ENCODE measurements at regions not wholly inside any gene's neighbourhood (a gene's known extent, or its start where the extent isn't known, plus 50 kb on each side); places are given as distances from the start of the nearest gene placed in this dataset.

- Histone ChIP-seq H3K27ac (ENCODE audit: insufficient read depth, low read length) (no peak overlapping the region), H3K9ac (ENCODE audit: insufficient read depth, low read length) (no peak overlapping the region), H3K4me3 (replicated peaks in 1 of 4; ENCODE audit: control extremely low read depth in 1 of 4, insufficient read depth in 1 of 4, low read depth in 3 of 4, low read length in 4 of 4) (no peak overlapping the region), H3K79me2 (ENCODE audit: control insufficient read depth, insufficient read depth, low read length) (no peaks in the 10 kb centered on the region), H4K20me1 (ENCODE audit: control insufficient read depth, extremely low read depth, insufficient read depth, low read length) (no peaks in the 10 kb centered on the region), H2AFZ (ENCODE audit: low read length) (no peak overlapping the region), H3K27me3 (ENCODE audit: control insufficient read depth, insufficient read depth, low read length) (no peaks in the 10 kb centered on the region), H3K4me1 (ENCODE audit: control insufficient read depth, extremely low read depth, insufficient read depth, low read length) (no peaks in the 10 kb centered on the region), H3K9me3 (ENCODE audit: control insufficient read depth, insufficient read depth, low read depth, low read length) (no peaks in the 10 kb centered on the region), H3K4me2 (ENCODE audit: extremely low read depth, insufficient read depth, low read length) (no peak overlapping the region), H3K36me3 (ENCODE audit: control insufficient read depth, insufficient read depth, low read length) (no peaks in the 10 kb centered on the region)
- TF ChIP-seq EZH2 (IDR thresholded peaks at IDR 0.05; ENCODE audit: low read length, missing control alignments) (no peak), CTCF (conservative IDR thresholded peaks at IDR 0.05 in 1 of 2, IDR thresholded peaks at IDR 0.05 in 1 of 2; ENCODE audit: low read depth in 1 of 2, low read length in 2 of 2) (no peak)
- no peak for DNase-seq (ENCODE audit: low read depth in 2 of 2)
Observed at GRCh38 chr5:56598941-56599340, 216.4 kb upstream of the MAP3K1 start.

- Histone ChIP-seq H4K20me1 (ENCODE audit: control insufficient read depth, extremely low read depth, insufficient read depth, low read length) (no peaks in the 10 kb centered on the region), H3K27me3 (ENCODE audit: control insufficient read depth, insufficient read depth, low read length) (no peaks in the 10 kb centered on the region), H3K79me2 (ENCODE audit: control insufficient read depth, insufficient read depth, low read length) (no peaks in the 10 kb centered on the region), H3K4me3 (replicated peaks in 1 of 4; ENCODE audit: control extremely low read depth in 1 of 4, insufficient read depth in 1 of 4, low read depth in 3 of 4, low read length in 4 of 4) (no peak overlapping the region), H3K9me3 (ENCODE audit: control insufficient read depth, insufficient read depth, low read depth, low read length) (no peaks in the 10 kb centered on the region), H2AFZ (ENCODE audit: low read length) (no peak overlapping the region), H3K36me3 (ENCODE audit: control insufficient read depth, insufficient read depth, low read length) (no peaks in the 10 kb centered on the region), H3K4me1 (ENCODE audit: control insufficient read depth, extremely low read depth, insufficient read depth, low read length) (no peaks in the 10 kb centered on the region), H3K27ac (ENCODE audit: insufficient read depth, low read length) (no peak overlapping the region), H3K4me2 (ENCODE audit: extremely low read depth, insufficient read depth, low read length) (no peak overlapping the region), H3K9ac (ENCODE audit: insufficient read depth, low read length) (no peak overlapping the region)
- TF ChIP-seq EZH2 (IDR thresholded peaks at IDR 0.05; ENCODE audit: low read length, missing control alignments) (no peak), CTCF (conservative IDR thresholded peaks at IDR 0.05 in 1 of 2, IDR thresholded peaks at IDR 0.05 in 1 of 2; ENCODE audit: low read depth in 1 of 2, low read length in 2 of 2) (no peak)
- no peak for DNase-seq (ENCODE audit: low read depth in 2 of 2)
Observed at GRCh38 chr5:56596155-56596554, 219.2 kb upstream of the MAP3K1 start.

- TF ChIP-seq EZH2 (IDR thresholded peaks at IDR 0.05; ENCODE audit: low read length, missing control alignments): no peak
- no peak for TF ChIP-seq CTCF (conservative IDR thresholded peaks at IDR 0.05 in 1 of 2, IDR thresholded peaks at IDR 0.05 in 1 of 2; ENCODE audit: low read depth in 1 of 2, low read length in 2 of 2)
- no peak overlapping the region for H3K27ac ChIP-seq (ENCODE audit: insufficient read depth, low read length)
- no peaks in the 10 kb centered on the region for H3K36me3 ChIP-seq (ENCODE audit: control insufficient read depth, insufficient read depth, low read length)
Observed at GRCh38 chr5:56595566-56595965, 219.8 kb upstream of the MAP3K1 start.

More at GRCh38 chr5:56595566-56595965, 219.8 kb upstream of the MAP3K1 start:
- DNase-seq (ENCODE audit: low read depth in 2 of 2): peak in 1 of 2 donors; percentile 32
- H4K20me1 ChIP-seq (ENCODE audit: control insufficient read depth, extremely low read depth, insufficient read depth, low read length): no peaks in the 10 kb centered on the region
- H2AFZ ChIP-seq (ENCODE audit: low read length): no peak overlapping the region
- H3K9me3 ChIP-seq (ENCODE audit: control insufficient read depth, insufficient read depth, low read depth, low read length): no peaks in the 10 kb centered on the region
- no peaks in the 10 kb centered on the region for H3K4me1 ChIP-seq (ENCODE audit: control insufficient read depth, extremely low read depth, insufficient read depth, low read length)
- no peak overlapping the region for H3K4me3 ChIP-seq (replicated peaks in 1 of 4; ENCODE audit: control extremely low read depth in 1 of 4, insufficient read depth in 1 of 4, low read depth in 3 of 4, low read length in 4 of 4)
- no peak overlapping the region for H3K4me2 ChIP-seq (ENCODE audit: extremely low read depth, insufficient read depth, low read length)
- H3K79me2 ChIP-seq (ENCODE audit: control insufficient read depth, insufficient read depth, low read length): no peaks in the 10 kb centered on the region
- H3K9ac ChIP-seq (ENCODE audit: insufficient read depth, low read length): no peak overlapping the region
- H3K27me3 ChIP-seq (ENCODE audit: control insufficient read depth, insufficient read depth, low read length): no peaks in the 10 kb centered on the region

All from fibroblast of lung (primary cell).